Heart right ventricle (tissue), 16 donors: ENCODE measurements at regions not wholly inside any gene's neighbourhood (a gene's known extent, or its start where the extent isn't known, plus 50 kb on each side); places are given as distances from the start of the nearest gene placed in this dataset.

ENCODE experiments used
- ATAC-seq, 8 donors: fragments of 200-7000 bp; cut with Tn5 transposase; one replicate each; pipeline ENCODE4 v1.9.1; 2020; ENCODE audit warnings: mild to moderate bottlenecking in 8 of 8, moderate library complexity in 8 of 8, moderate number of reproducible peaks in 1 of 8
- DNase-seq, 2 donors: peaks; one replicate each; pipeline ENCODE4 v3.0.0-alpha.2; 2020
- H3K27ac ChIP-seq, 10 donors: fragments of 200-600 bp; sonication (generic) in 2 of 10; one replicate each; pipeline versions ENCODE4 v1.5.0 to v1.8.0; 2020 to 2022; ENCODE audit warnings: mild to moderate bottlenecking in 3 of 10
- H3K27me3 ChIP-seq, 7 donors: fragments of 200-600 bp; one replicate each; pipeline ENCODE4 v1.8.0; 2021 to 2022; ENCODE audit warnings: mild to moderate bottlenecking in 2 of 7
- H3K36me3 ChIP-seq, 9 donors: fragments of 200-600 bp; sonication (generic) in 1 of 9; one replicate each; pipeline versions ENCODE4 v1.5.0 to v1.8.0; 2020 to 2022; ENCODE audit warnings: mild to moderate bottlenecking in 2 of 9
- H3K4me1 ChIP-seq, 9 donors: fragments of 200-600 bp; sonication (generic) in 1 of 9; one replicate each; pipeline versions ENCODE4 v1.5.0 to v1.8.0; 2020 to 2022; ENCODE audit warnings: mild to moderate bottlenecking in 4 of 9
- H3K4me3 ChIP-seq, 10 donors: fragments of 200-600 bp; sonication (generic) in 2 of 10; one replicate each; pipeline versions ENCODE4 v1.5.0 to v1.8.0; 2020 to 2022; ENCODE audit warnings: mild to moderate bottlenecking in 7 of 10, moderate library complexity in 2 of 10
- H3K9me3 ChIP-seq, 11 donors: fragments of 200-600 bp in 10 of 11; sonication (generic) in 2 of 11; one replicate each; pipeline versions ENCODE4 v1.5.0 to v1.8.0; 2013 to 2022; ENCODE audit warnings: mild to moderate bottlenecking in 2 of 11, control low read depth in 1 of 11, moderate library complexity in 1 of 11
- WGBS, 2 donors: extraction: QIAGEN DNeasy Blood & Tissue Kit; methylation state at CpG; one replicate each; pipeline ENCODE4 v1.1.7; 2013; ENCODE audit warnings: inconsistent platforms in 1 of 2; 5-methylcytosine and 5-hydroxymethylcytosine counted together
- intact Hi-C, 10 donors: fragments of 100-400 bp; cut with DNase I; formaldehyde crosslinking; loops; one replicate each; pipeline versions ENCODE4 v1.11.1 to v1.14.2; 2022
- TF ChIP-seq, protein P1 (sequence below), 9 donors: fragments of 200-600 bp; sonication (generic) in 2 of 9; IDR thresholded peaks; one replicate each; pipeline versions ENCODE4 v1.5.0 to v1.8.0; 2021 to 2022; ENCODE audit warnings: antibody characterized with exemption in 9 of 9, mild to moderate bottlenecking in 5 of 9, moderate library complexity in 1 of 9
- donor health status: Arrhythmogenic right ventricular cardiomyopathy.
- donor health status: ischemic (EF 13 %, LVEDD 7.1; RV severe dilation, severe dysfunction).
- donor health status: healthy with polysubstance abuse.
- donor health status: DM: no; HTN: yes; CAD: no.
- donor health status: DM: no; HTN: no; CAD: no.
- donor health status: ischemic (EF 25% LVEDD 6.9; RV normal size, moderate dysfunction).
- donor health status: ischemic (EF 25% LVEDD 5.7; RV mildly dilated, moderate dysfunction).
- donor health status: healthy.
- donor health status: DM: yes; HTN: yes; CAD: no.
- donor health status: Ischemic cardiomyopathy.
- donor health status: ischemic (EF 35%, LVEDD 5.7; RV mildly dilated, moderate dysfunction).
- donor health status: nonischemic (EF 11% LVEDD 7.7; RV severe dilation, severe dysfunction).
- donor health status: DM: yes; HTN: yes; CAD: no.
- donor health status: PGD.
- donor health status: ischemic (EF 29% LVEDD 5.4; RV normal size, mild dysfunction).
- donor health status: nonischemic (EF 23%, LVEDD 6.1; RV moderate dilation, normal function).

DNA sequence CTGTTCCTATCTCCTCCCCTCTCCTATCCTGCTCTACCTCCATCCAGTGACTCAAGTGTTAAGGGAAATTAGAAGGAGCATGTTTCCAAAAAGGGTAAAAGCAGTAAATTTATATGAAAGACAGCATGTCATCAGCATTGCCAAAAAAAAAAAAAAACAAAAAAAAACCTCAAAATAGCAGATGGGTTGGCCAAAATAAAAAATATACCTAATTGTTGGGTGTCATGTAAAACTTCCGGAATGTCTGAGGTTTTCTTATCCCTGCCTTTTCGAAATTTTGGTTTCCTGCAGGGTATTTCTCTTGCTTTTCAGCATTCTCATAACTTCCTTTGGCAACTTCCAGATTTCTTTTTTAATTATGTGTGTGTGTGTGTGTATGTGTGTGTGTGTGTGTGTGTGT is 241.6 kb upstream of the FN1 start:
- DNase-seq (no peak), ATAC-seq (no peak)
- intact Hi-C loops = no loop called here
- peaks cover 0 to 17% (median 0%) of the 10 kb centered on the region in 11 donors for H3K9me3 ChIP-seq
- 77 to 78% methylated on average over 2 of the region's 2 CpGs for WGBS, 2 donors
- no peaks in the 10 kb centered on the region for H3K36me3 ChIP-seq
- no peak overlapping the region for H3K4me3 ChIP-seq
- H3K27me3 ChIP-seq = no peaks in the 10 kb centered on the region
- H3K27ac ChIP-seq = no peak overlapping the region
- TF ChIP-seq, protein P1, sequence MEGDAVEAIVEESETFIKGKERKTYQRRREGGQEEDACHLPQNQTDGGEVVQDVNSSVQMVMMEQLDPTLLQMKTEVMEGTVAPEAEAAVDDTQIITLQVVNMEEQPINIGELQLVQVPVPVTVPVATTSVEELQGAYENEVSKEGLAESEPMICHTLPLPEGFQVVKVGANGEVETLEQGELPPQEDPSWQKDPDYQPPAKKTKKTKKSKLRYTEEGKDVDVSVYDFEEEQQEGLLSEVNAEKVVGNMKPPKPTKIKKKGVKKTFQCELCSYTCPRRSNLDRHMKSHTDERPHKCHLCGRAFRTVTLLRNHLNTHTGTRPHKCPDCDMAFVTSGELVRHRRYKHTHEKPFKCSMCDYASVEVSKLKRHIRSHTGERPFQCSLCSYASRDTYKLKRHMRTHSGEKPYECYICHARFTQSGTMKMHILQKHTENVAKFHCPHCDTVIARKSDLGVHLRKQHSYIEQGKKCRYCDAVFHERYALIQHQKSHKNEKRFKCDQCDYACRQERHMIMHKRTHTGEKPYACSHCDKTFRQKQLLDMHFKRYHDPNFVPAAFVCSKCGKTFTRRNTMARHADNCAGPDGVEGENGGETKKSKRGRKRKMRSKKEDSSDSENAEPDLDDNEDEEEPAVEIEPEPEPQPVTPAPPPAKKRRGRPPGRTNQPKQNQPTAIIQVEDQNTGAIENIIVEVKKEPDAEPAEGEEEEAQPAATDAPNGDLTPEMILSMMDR (IDR thresholded peaks at IDR 0.05) = no peak
- H3K4me1 ChIP-seq = peaks cover 0 to 21% (median 0%) of the 10 kb centered on the region in 9 donors

DNA sequence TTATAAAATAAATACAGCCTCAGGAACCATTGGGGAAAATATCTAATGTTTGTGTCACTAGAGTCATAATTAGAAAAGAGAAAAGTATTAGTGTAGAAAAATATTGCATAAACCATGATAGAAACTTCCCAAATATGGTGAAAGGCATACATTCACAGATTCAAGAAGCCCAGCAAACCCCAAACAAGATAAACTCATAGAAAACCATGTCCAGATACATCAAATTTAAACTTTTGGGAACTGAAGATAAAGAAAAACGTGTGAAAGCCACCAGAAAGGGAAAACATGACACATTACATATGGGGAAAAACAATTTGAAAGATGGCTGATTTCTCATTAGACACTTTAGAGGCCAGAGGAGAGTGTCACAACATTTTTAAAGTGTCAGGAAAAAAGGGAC is 236.5 kb upstream of the FN1 start:
- Histone ChIP-seq H3K4me1 (peaks cover 0 to 14% (median 12%) of the 10 kb centered on the region in 9 donors), H3K36me3 (no peaks in the 10 kb centered on the region), H3K27ac (no peak overlapping the region), H3K9me3 (peaks cover 0 to 21% (median 0%) of the 10 kb centered on the region in 11 donors), H3K27me3 (peaks cover 0 to 17% (median 0%) of the 10 kb centered on the region in 7 donors), H3K4me3 (no peak overlapping the region)
- DNase-seq (no peak), ATAC-seq (no peak)
- 52 to 81% methylated on average over 1 of the region's 1 CpG for WGBS, 2 donors
- intact Hi-C loops = no loop called here
- TF ChIP-seq, protein P1 (IDR thresholded peaks at IDR 0.05) = no peak

DNA sequence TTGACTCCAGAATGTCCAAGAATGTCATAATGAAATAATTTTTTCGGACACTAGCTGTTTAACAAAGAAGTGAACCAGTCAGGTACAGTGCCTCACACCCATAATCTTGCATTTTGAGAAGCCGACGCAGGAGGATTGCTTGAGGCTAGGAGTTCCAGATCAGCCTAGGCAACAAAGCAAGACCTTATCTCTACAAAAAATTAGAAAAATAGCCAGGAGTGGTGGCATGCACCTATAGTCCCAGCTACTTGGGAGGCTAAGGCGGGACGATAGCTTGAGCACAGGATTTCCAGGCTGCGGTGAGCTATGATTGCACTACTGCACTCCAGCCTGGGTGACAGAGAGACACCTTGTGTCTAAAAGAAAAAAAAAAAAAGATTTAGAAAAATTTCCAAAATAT is 235.8 kb upstream of the FN1 start:
- intact Hi-C loops = no loop called here
- ATAC-seq = no peak

DNA sequence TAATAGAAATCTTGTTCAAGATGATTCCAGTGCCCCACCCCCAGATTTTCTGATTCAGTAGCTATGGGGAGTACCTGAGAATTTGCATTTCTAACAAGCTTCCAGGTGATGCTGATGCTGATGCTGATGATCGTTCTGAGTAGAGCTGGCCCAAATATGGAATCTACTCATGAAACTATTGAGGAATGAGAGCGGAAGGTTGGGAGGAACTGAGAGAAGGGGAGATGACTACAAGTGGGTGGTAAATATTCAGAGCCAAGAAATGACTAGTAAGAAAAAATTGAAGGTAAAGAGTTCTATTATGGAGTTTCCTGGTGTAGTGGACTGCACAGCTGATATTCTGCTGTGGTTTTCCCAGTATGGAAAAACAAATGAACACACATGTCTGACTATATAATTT is 235.4 kb upstream of the FN1 start:
- H3K36me3 ChIP-seq = no peaks in the 10 kb centered on the region
- peaks cover 0 to 17% (median 0%) of the 10 kb centered on the region in 7 donors for H3K27me3 ChIP-seq
- intact Hi-C loops = no loop called here
- no peak for DNase-seq
- H3K4me3 ChIP-seq = no peak overlapping the region
- no peak overlapping the region for H3K27ac ChIP-seq
- WGBS, 2 donors = 92 to 94% methylated on average over 2 of the region's 2 CpGs
- ATAC-seq = no peak
- TF ChIP-seq, protein P1 (IDR thresholded peaks at IDR 0.05) = no peak
- H3K9me3 ChIP-seq = peaks cover 0 to 21% (median 0%) of the 10 kb centered on the region in 11 donors
- H3K4me1 ChIP-seq = peaks cover 0 to 18% (median 12%) of the 10 kb centered on the region in 9 donors

More for the DNA sequence above, 235.8 kb upstream of the FN1 start:
- 81 to 89% methylated on average over 6 of the region's 6 CpGs for WGBS, 2 donors
- no peaks in the 10 kb centered on the region for H3K36me3 ChIP-seq
- TF ChIP-seq, protein P1 (IDR thresholded peaks at IDR 0.05) = no peak
- peaks cover 0 to 18% (median 12%) of the 10 kb centered on the region in 9 donors for H3K4me1 ChIP-seq
- peaks cover 0 to 17% (median 0%) of the 10 kb centered on the region in 7 donors for H3K27me3 ChIP-seq
- no peak overlapping the region for H3K27ac ChIP-seq
- no peak overlapping the region for H3K4me3 ChIP-seq
- peaks cover 0 to 21% (median 0%) of the 10 kb centered on the region in 11 donors for H3K9me3 ChIP-seq
- no peak for DNase-seq
